SKM-1 treated with dmso at 0.1 percent for 144 hours (cell line): ENCODE measurements at regions not wholly inside any gene's neighbourhood (a gene's known extent, or its start where the extent isn't known, plus 50 kb on each side); places are given as distances from the start of the nearest gene placed in this dataset.
"Not testable (repeated sequence)": the region's sequence is repeated elsewhere in the genome, so short reads cannot be mapped to it uniquely, and the experiment has no call there.

Experiments used
- DNase-seq: peaks from one replicate; lab custom pipeline; 2025; ENCODE audit not compliant: unreplicated experiment; lab: John Stamatoyannopoulos, UW

DNA sequence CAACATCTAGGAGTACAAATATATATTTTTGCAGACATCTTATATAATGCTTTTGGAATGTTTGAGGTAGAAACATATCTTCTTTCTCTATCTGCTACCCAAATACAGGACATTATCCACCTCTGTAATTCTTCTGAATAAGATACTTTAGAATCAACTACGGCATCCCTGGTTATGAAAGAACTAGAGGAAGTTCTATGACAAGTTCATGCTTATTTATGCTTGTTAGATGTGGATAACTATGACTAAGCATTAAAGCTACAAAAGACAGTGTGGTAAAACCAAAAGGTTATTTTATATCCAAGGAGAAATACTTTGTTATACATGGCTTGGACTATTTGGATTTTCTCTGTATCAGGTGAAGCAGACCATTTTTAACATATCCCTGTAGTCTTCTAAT, 894.0 kb downstream of the KCNT2 start:
- no peak for DNase-seq

DNA sequence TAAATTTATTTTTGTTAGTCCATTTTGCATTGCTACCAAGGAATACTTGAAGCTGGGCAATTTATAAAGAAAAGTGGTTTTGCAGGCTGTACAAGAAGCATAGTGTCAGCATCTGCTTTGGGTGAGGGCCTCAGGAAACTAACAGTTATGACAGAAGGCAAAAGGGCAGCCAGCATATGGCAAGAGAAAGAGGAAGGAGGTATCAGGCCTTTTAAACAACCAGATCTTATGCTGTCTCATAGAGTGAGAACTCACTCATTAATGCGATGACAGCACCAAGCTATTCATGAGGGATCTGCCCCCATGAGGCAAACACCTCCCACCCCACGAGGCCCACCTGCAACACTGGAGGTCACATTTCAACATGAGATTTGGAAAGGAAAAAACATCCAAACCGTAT, 898.4 kb downstream of the KCNT2 start:
- DNase-seq = peak; percentile 56

DNA sequence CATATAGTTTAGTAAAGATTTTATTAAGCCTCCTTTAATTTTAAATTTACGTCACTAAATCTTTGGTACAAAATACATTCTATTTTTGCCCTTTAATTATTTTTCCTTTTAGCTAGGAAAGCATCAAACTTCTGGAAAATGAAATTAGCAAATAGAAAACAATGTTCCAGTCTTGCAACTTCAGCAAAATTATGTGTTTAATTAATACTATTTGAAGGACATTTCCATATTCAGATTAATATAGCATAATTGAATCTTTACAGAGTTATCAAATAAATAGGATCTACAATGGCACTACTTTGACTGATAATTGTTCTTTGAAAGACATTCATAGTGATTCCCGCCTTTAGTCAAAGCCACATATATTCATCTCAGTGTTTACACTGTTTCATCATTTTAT, 904.2 kb downstream of the KCNT2 start:
- DNase-seq = no peak

DNA sequence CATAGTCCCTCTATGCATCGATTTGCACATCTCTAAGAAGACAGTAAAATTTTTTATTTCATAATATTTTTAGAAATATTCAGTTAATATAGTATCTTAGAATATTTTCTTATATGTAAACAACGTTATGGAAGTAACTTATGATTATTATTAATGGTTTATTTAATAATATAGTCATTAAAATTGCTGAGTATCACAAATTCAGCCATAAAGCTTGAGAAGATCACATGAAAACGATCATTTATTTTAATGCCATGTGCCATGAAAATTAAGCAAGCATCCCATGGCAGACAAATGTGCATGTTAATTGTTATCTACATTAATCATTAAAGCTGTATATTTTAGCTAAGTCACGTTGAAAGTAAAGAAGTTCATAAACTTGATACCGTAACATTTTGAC, 907.1 kb downstream of the KCNT2 start:
- no peak for DNase-seq

DNA sequence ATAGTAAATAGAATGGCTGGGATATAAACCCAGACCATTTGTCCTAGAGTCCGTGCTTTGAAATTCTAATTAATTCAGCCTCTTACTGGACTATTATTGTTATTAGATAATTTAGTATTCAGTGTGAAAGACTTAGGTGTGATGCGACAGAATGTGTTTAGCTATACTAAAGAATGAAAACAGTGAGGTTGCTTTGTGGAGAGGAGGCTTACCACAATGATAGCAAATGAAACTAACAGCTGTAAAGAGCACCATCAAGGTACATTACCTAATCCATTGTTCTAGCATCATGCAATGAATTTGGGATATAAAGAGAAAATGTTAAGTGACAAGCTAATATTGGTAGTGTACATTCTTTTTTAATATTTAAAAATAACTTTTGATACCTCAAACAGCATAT, 911.1 kb downstream of the KCNT2 start:
- no peak for DNase-seq

DNA sequence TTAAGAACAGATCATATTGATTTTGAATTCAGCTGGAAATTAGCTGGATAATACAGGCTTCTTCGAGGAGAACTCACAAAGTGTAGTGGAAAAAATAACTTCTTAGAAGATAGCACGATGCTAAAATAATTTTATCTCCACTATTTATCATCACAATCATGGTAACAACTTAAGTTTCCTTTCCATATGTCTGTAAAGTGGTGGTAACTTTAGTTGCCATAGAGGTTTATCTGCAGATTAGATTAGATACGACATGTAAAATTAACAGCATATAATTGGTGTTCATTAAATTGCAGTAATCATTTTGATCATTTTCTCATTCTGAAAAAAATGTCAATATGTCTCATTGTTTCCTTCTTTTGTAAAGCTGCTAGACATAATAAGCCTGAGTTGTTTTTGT, 921.5 kb downstream of the KCNT2 start:
- DNase-seq = no peak

DNA sequence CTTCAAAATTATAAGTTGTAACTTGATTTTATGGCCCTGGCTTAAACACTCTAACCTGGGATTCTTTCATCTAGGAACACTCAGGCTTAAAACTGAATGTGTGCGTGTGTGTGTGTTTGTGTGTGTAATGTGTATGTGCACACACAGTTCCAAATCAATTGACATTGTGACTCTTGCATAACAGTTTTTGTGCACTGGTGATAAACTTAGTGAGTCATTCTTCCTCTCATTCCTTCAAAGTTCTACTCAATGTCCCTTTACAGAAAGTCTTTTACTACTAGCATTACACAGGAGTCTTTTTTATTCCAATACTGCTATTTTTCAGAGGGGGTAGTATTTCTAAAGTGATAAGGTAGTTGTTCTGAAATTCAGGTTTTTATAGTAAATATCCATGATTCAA, 943.6 kb downstream of the KCNT2 start:
- DNase-seq = no peak

DNA sequence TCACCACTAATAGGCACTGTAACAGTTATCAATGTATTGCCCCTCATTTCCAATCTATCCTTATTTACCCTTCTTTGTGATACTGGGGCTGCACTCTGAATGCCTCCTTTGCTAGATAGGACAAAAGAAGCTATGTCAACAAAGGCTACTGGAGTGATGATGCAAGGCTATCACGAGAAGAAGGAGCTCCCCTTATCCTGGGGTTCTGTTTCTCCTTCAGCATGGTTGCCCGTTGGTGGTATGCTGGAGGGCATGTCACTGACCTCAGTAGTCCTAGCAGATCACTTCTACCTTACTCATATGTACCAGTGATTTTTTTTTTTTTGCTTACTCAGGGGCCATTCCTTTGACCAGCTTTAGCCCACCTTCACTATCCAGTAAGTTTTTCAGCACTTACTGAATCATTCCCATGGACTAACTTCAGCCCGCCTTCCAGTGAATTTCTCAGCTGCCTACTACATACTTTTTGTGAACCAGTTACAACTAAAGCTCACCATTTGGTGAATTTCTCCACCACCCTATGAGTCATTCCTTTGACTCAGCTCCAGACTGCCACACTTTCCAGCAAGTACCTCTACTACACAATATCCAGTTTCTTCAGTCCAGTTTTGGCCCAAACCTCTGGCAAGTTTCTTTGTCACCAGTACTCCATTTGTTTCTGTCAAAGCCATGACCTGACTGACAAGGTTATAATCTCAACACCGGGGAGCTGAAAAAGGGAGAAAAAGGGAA, 944.5 kb downstream of the KCNT2 start:
- no peak for DNase-seq

DNA sequence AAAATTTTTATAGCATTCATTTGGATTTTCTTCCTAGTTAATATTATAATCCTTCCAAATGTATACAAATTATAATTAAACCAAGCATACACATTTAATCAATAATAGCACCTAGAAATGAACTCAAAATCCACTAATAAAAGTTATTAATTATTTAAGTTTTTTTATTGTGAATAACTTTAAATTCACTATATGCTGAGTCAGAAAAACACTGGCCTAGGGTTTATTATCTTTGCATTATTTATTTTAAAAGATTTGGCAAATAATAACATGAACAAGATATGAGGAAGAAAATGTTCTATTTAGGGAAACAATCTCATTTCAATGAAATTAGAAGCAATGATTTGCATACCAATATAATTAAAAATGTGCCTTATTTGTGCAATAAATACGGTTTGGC, 951.5 kb downstream of the KCNT2 start:
- no peak for DNase-seq

DNA sequence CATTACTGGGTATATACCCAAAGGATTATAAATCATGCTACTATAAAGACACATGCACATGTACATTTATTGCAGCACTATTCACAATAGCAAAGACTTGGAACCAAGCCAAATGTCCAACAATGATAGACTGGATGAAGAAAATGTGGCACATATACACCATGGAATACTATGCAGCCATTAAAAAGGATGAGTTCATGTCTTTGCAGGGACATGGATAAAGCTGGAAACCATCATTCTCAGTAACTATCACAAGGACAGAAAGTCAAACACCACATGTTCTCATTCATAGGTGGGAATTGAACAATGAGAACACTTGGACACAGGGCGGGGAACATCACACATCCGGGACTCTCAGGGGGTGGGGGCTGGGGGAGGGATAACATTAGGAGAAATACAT, 959.4 kb downstream of the KCNT2 start:
- not testable (repeated sequence) for DNase-seq

DNA sequence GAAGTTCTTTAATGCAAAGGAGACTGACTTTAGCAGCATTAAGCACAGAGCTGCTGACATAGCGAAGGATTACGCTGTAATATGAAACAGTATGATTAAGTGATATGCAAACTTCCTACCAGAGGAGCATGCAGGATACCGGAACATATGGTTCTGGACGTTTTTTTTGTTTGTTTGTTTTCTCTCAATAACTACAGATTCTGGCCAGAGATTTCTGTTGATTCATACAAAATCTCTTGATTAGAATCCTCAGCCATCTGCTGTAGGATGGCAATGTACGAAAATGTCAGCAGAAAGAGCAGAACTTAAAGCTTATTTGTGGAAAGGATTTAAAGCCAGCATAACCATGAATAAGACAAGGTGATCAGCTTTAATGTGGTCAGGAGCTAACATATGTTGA, 970.7 kb downstream of the KCNT2 start:
- no peak for DNase-seq

DNA sequence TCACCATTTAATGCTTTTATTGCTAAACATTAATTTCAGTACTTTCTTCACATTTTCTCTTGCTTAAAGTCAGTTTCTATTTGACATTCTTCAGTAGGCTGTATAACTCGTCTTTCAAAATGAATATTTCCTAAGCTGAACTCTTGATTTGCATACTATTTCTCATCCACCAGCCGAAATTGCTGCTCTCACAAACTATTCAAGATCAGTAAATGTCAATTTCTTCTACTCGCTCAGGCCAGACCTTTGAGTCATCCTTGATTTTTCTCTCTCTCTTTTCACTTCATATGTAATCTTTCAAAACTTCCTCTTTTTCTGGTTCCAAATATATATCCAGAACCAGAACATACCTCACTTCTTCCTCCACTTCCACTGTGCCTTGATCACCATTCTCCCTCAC, 990.0 kb downstream of the KCNT2 start:
- DNase-seq = peak; percentile 28

DNA sequence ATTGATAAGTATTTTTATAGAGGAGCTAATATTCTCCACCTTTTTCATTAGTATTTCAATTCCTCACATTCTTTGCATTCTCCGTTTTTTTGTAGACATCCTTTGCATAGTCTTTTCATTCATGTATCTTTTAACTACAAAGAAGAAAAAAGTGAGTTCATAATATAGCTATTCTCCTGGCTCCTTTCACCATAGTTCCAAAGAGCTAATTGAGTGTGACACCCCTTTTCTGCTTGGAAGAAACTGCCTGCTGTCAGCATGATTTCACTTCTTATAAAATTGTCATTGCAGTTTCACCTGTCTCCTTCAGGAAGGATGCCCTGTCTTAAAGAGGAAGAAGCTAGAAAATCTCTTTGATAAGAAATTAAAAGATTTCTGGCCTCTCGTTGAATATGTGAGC, 991.1 kb downstream of the KCNT2 start:
- DNase-seq = no peak

DNA sequence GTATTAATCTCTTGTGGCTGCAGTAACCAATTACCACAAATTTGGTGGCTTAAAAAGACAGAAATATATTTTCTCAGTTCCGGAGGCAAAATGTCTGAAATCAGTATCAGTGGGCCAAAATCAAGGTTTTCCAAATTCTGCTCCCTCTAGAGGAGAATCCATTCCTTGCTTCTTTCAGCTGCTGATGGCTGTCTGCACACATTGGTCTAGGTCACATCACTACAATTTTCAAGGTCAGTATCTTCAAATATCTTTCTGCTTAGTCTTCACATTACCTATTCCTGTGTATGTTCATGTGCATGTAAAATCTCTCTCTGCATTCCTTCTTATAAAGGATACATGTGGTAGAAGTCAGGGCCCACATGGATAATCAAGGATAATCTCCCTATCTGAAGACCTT, 999.4 kb downstream of the KCNT2 start:
- no peak for DNase-seq

DNA sequence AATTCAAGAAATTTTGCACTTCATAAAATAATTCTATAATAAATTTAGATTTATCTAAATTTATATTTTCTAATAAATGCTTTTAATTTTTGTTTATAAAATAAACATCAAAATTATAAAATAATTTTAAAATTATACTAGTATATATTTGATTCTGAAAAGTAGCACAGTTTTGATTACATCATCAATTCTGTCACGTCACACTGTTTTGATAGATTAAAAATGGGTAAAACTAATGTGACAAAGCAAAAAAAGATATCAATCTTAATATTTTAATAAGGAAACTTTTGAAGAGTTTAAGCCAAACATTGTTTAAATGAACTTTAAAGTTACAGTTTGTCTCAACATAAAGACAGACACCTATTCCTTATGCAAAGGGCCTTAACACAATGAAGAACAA, 1001.8 kb downstream of the KCNT2 start:
- no peak for DNase-seq

DNA sequence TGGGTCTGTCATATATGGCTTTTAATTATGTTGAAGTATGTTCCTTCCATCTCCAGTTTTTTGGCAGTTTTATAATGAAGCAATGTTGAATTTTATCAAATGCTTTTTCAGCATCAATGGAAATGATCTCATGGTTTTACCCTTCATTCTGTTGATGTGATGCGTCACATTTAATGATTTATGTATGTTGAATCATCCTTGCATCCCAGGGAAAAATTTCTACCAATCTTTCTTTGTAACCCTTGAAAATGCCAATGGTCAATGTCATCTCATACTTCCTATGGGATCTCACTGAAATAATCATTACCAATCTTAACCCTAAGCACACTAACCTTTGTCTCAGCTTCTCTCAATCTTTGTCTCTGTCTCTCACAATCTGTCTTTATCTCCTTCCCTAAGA, 1004.0 kb downstream of the KCNT2 start:
- no peak for DNase-seq

DNA sequence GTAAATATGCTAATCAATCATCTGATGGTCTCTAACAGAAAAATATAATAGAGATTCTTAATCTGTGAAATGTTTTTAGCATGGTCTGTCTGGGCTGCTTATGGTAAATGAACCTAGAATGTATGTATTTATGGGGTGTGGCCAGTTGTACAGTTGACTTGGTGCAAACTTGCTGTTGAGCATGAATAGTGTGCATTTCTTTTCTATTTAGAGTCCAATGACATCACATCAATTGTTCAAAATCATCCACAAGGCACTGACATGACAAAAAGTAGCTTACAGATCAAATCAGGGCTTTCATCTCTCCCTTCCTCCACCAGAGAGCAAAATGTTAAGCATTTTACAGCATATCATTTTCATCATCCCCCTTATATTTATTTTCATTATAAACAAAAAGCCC, 1010.3 kb downstream of the KCNT2 start:
- no peak for DNase-seq

DNA sequence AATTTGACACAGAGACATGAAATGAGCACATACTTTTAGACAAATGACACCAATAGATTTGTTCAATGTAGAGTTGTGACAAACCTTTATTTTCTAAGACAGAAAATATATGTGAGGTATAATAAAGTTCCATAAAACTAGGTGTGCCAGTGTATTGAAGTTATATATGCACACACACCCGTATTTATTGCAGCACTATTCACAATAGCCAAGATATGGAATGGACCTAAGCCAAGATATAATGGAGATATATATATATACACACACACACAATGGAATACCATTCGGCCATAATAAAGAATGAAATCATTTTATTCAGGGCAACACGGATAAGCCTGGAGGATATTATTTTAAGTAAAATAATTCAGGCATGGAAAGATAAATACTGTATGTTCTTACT, 1013.5 kb downstream of the KCNT2 start:
- DNase-seq = no peak

DNA sequence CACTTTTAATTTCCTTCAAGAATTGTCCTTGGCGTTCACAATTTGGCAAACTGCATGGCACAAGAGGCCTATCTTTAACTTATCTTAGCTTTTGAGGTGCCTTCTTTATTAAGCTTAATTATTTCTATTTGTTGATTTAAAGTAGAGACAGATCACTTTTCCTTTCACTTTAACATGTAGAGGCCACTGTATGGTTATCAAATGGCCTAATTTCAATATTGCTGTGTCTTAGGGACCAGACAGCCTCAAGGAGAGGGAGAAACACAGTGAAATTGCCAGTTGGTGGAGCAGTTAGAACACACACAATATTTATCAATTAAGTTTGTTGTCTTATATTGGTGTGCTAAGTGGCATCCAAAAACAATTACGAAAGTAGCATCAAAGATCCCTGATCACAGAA, 1013.9 kb downstream of the KCNT2 start:
- DNase-seq = no peak

DNA sequence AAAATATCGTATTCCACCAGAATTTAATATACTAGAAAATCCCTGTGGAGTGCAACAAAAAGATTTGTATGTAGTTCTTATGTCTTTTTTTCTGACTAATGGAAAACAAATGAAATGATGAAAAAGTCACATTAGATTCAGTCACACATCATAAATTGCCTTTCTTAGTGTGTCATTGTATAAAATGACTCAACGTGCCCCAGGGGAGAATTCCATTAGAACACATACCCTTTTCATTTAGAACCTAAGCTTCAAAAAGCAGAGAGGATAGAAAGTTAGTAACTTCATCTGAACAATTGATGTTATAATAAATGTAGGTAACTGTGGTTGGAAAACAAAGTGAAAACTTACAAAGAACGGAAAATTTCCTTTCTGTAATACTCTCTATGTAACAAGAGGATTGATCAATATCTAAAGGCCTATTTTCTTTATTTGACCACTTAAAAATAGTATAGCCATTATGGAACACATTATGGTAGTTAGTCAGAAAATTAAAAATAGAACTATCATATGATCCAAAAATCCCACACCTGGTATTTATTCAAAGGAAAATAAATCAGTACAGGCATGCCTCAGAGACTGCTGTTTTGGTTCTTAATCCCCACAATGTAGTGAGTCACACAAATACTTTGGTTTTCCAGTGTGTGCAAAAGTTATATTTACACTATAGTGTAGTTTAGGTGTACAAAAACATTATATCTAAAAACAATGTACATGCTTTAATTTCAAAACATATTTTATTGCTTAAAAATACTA, 1016.1 kb downstream of the KCNT2 start:
- DNase-seq = no peak

DNA sequence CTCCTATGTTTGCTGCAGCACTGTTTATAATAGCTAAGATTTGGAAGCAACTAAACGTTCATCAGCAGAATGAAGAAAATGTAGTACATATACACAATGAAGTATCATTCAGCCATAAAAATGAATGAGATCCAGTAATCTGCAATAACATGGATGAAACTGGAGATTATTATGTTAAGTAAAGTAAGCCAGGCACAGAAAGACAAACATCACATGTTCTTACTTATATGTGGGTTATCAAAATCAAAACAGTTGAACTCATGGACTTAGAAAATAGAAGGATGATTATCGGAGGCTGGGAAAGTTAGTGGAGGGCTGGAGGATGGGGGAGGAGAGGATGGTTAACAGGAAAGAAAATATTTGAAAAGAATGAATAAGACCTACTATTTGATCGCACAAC, 1017.6 kb downstream of the KCNT2 start:
- DNase-seq = no peak

DNA sequence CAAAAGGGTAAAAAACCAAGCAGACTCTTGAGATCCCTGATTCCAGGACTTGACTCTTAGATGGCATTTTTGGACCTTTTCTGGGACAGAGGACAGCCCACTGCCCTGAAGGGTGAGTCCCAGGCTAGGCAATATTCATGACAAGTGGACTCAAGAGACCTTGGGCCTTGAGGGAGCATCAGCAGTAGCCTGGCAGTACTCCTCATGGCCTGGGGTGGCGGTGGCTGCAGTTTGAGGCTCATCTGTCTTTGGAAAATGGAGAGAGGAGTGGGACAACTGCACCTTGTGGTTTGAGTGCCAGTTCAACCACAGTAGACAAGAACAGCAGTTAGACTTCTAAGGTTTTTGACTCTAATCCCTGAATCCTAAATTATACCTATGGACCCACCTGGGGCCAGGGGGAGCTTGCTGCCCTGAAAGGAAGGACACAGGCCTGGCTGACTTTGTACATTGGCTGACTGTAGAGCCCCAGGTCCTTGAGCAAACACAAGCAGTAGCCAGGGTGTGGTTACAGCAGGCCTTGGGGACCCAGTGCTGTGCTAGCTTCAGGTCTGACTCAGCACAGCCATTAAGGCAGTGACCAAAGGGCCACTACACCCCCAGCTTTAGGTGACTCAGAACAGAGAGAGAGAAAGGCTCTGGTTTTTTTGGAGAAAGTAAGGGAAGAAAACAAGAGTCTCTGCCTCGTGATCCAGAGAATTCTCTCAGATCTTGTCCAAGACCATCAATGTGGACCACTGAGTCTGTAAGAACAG, 1023.2 kb downstream of the KCNT2 start:
- no peak for DNase-seq
